Smooth muscle cell (in vitro differentiated cells): ENCODE measurements at regions not wholly inside any gene's neighbourhood (a gene's known extent, or its start where the extent isn't known, plus 50 kb on each side); places are given as distances from the start of the nearest gene placed in this dataset.

Experiments
- DNase-seq: peaks from one replicate; lab custom pipeline; 2025; ENCODE audit not compliant: unreplicated experiment; lab: John Stamatoyannopoulos, UW
- H2AFZ ChIP-seq: fragments of 200-600 bp; sonication (generic); 2 replicates; pipeline ENCODE4 v1.6.0; 2016; ENCODE audit warnings: antibody characterized with exemption, low read depth, mild to moderate bottlenecking
- H3F3A ChIP-seq: fragments of 200-600 bp; sonication (generic); 2 replicates; pipeline ENCODE4 v1.6.0; 2017; ENCODE audit warnings: antibody characterized with exemption, low read depth
- H3K27ac ChIP-seq: fragments of 200-600 bp; sonication (generic); 2 replicates; pipeline ENCODE4 v1.5.1; 2016; ENCODE audit warnings: low read depth, mild to moderate bottlenecking
- H3K27me3 ChIP-seq: fragments of 200-600 bp; sonication (generic); 2 replicates; pipeline ENCODE4 v1.6.1; 2016; ENCODE audit warnings: low read depth, mild to moderate bottlenecking
- H3K36me3 ChIP-seq: fragments of 200-600 bp; sonication (generic); 2 replicates; pipeline ENCODE4 v1.5.1; 2016; ENCODE audit warnings: low read depth
- H3K4me1 ChIP-seq: fragments of 200-600 bp; sonication (generic); 2 replicates; pipeline ENCODE4 v1.5.1; 2016; ENCODE audit warnings: low read depth
- H3K4me2 ChIP-seq: fragments of 200-600 bp; sonication (generic); 2 replicates; pipeline ENCODE4 v1.6.0; 2016; ENCODE audit warnings: mild to moderate bottlenecking
- H3K4me3 ChIP-seq: fragments of 200-600 bp; sonication (generic); 2 replicates; pipeline ENCODE4 v1.5.1; 2016; ENCODE audit warnings: mild to moderate bottlenecking
- H3K79me2 ChIP-seq: fragments of 200-600 bp; sonication (generic); 2 replicates; pipeline ENCODE4 v1.6.0; 2016; ENCODE audit warnings: low read depth, mild to moderate bottlenecking
- H3K9ac ChIP-seq: fragments of 200-600 bp; sonication (generic); 2 replicates; pipeline ENCODE4 v1.6.0; 2016; ENCODE audit warnings: low read depth
- H3K9me3 ChIP-seq: fragments of 200-600 bp; sonication (generic); replicated peaks from 2 replicates; pipeline ENCODE4 v1.5.1; 2016; ENCODE audit warnings: low read depth
- H4K20me1 ChIP-seq: fragments of 200-600 bp; sonication (generic); 2 replicates; pipeline ENCODE4 v1.6.0; 2016; ENCODE audit warnings: low read depth
- CTCF ChIP-seq: fragments of 200-600 bp; sonication (generic); IDR thresholded peaks from 2 replicates; pipeline ENCODE4 v1.5.1; 2017; ENCODE audit warnings: borderline replicate concordance, mild to moderate bottlenecking, antibody characterized with exemption; ENCODE audit not compliant: insufficient read depth, poor library complexity, severe bottlenecking
- WGBS: methylation state at CpG from one replicate; pipeline ENCODE4 v1.1.7; 2016; ENCODE audit warnings: low lambda C conversion rate; 5-methylcytosine and 5-hydroxymethylcytosine counted together

- no peaks in the 10 kb centered on the region for H3K36me3 ChIP-seq
- no peak for TF ChIP-seq CTCF
- no peak overlapping the region for H3K9ac ChIP-seq
- H3K4me1 ChIP-seq = peaks cover 4% of the 10 kb centered on the region
- DNase-seq = no peak
- H2AFZ ChIP-seq = no peak overlapping the region
- H3K27ac ChIP-seq = no peak overlapping the region
- no peak overlapping the region for H3K4me3 ChIP-seq
- no peaks in the 10 kb centered on the region for H3K27me3 ChIP-seq
- no peak overlapping the region for H3K4me2 ChIP-seq
- no peaks in the 10 kb centered on the region for H3K79me2 ChIP-seq
- WGBS = 98% methylated on average over 14 of the region's 14 CpGs
- no peaks in the 10 kb centered on the region for H3K9me3 ChIP-seq
- H3F3A ChIP-seq = no peaks in the 10 kb centered on the region
- no peaks in the 10 kb centered on the region for H4K20me1 ChIP-seq
These were observed 105.5 kb upstream of the CELF4 start for GRCh38 chr18:37671119-37671518.

- H3K9me3 ChIP-seq = no peaks in the 10 kb centered on the region
- WGBS = 94% methylated on average over 17 of the region's 17 CpGs
- no peaks in the 10 kb centered on the region for H4K20me1 ChIP-seq
- peaks cover 4% of the 10 kb centered on the region for H3K4me1 ChIP-seq
- H3K79me2 ChIP-seq = no peaks in the 10 kb centered on the region
- no peak for DNase-seq
- H3K27ac ChIP-seq = no peak overlapping the region
- no peak for TF ChIP-seq CTCF
- no peak overlapping the region for H3K9ac ChIP-seq
- H2AFZ ChIP-seq = no peak overlapping the region
- no peaks in the 10 kb centered on the region for H3K36me3 ChIP-seq
- no peak overlapping the region for H3K4me2 ChIP-seq
- H3K4me3 ChIP-seq = no peak overlapping the region
- H3F3A ChIP-seq = no peaks in the 10 kb centered on the region
- no peaks in the 10 kb centered on the region for H3K27me3 ChIP-seq
These were observed 104.5 kb upstream of the CELF4 start for GRCh38 chr18:37669991-37670534.

- Histone ChIP-seq H3K36me3 (no peaks in the 10 kb centered on the region), H3K4me1 (peaks cover 4% of the 10 kb centered on the region), H4K20me1 (no peaks in the 10 kb centered on the region), H2AFZ (no peak overlapping the region), H3K9ac (no peak overlapping the region), H3F3A (no peaks in the 10 kb centered on the region), H3K9me3 (no peaks in the 10 kb centered on the region), H3K27ac (no peak overlapping the region), H3K79me2 (no peaks in the 10 kb centered on the region), H3K27me3 (no peaks in the 10 kb centered on the region), H3K4me3 (no peak overlapping the region), H3K4me2 (no peak overlapping the region)
- 71% methylated on average over 15 of the region's 15 CpGs for WGBS
- no peak for DNase-seq
- no peak for TF ChIP-seq CTCF
These were observed 103.6 kb upstream of the CELF4 start for GRCh38 chr18:37668971-37669747.

- H3K27ac ChIP-seq = no peak overlapping the region
- no peak overlapping the region for H3K4me3 ChIP-seq
- H3K9me3 ChIP-seq = no peaks in the 10 kb centered on the region
- no peak for DNase-seq
- no peak overlapping the region for H3K4me2 ChIP-seq
- no peak overlapping the region for H2AFZ ChIP-seq
- H3K79me2 ChIP-seq = no peaks in the 10 kb centered on the region
- TF ChIP-seq CTCF = no peak
- H3K27me3 ChIP-seq = peaks cover 1% of the 10 kb centered on the region
- no peak overlapping the region for H3K9ac ChIP-seq
- WGBS = 84% methylated on average over 1 of the region's 1 CpG
- peaks cover 4% of the 10 kb centered on the region for H3K4me1 ChIP-seq
- H3F3A ChIP-seq = no peaks in the 10 kb centered on the region
- no peaks in the 10 kb centered on the region for H3K36me3 ChIP-seq
- H4K20me1 ChIP-seq = no peaks in the 10 kb centered on the region
These were observed 102.2 kb upstream of the CELF4 start for GRCh38 chr18:37667836-37668235.
